ENCODE measurements at regions not wholly inside any gene's neighbourhood (a gene's known extent, or its start where the extent isn't known, plus 50 kb on each side); places are given as distances from the start of the nearest gene placed in this dataset.

DNA sequence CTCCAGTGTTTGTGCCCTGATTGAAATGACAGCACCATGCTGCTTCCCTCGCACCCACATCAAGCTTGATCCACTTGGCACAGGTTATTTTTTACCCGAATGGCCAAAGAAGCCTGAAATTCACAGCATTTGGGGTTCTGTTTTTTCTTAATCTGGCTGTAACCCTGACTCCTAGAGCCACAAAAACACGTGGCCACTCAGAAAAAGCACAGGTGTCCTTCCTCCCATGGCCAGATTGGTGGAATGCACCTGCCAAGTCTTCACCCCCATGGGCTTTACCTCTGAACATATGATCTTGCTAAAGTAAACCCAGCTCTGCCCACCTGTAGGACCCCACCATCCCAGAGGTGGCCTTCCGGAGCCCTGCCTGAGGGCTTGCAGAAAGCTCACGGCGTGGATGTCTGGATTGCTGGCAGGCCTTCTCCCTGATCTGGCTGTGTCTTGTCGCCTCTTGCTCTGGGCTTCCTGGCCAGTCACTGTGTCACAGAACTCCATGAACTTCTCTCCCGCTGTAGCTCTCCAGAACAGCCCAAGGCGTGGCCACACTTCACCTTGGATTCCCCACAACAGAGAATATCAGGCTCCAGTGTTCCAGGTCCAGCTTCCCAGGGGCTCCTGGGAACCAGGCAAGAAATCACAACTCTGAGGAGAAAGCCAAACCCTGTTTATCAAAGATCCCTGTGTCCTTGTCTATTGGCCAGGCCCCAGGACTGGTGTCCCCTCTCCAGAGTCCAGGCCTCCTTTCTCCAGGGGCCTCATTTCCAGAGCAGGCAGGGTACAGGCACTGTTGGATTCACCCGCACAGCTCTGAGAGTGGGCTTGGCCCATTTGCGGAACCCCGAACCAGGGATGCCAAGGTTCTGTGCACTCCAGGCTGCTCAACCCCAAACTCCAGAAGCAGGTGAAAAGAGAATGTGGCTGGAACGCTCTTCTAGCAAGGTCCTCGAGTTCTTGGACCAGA lies 272.5 kb downstream of the SYK start:
- no peak for ATAC-seq (replicated peaks; ENCODE audit: extremely low read depth, poor library complexity, severe bottlenecking)
- peak overlapping the region; percentile 50 for H3K27ac Mint-ChIP-seq (ENCODE audit: low read depth)
- H3K36me3 Mint-ChIP-seq (ENCODE audit: insufficient read depth): peaks cover 1% of the 10 kb centered on the region
- H3K9me3 Mint-ChIP-seq: no peaks in the 10 kb centered on the region
- H3K4me1 Mint-ChIP-seq: peaks cover 29% of the 10 kb centered on the region
- no peak overlapping the region for H3K4me3 Mint-ChIP-seq
- no peak for DNase-seq (ENCODE audit: low spot score in 2 of 2)
- H3K27me3 Mint-ChIP-seq: no peaks in the 10 kb centered on the region

DNA sequence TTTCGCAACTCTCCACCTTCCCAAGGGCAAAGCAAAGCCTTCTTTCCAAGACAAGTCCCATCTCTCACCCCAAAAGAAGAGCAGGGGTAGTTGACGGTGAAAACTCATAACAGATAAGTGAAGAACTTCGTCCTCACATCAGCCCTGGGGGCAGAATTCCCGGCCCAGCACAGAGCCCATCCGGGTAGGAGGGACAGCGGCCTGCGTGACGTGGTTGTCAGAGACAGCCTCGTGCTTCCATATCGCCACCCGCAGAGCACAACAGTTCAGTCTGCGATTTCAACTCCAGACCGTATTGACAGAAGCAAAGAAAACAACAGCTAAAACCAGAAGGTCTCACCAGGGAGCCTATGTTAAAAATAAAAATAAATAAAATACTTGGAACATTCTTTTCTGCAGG lies 273.2 kb downstream of the SYK start:
- ATAC-seq (replicated peaks; ENCODE audit: extremely low read depth, poor library complexity, severe bottlenecking) (no peak), DNase-seq (ENCODE audit: low spot score in 2 of 2) (no peak)
- no peak overlapping the region for H3K4me3 Mint-ChIP-seq
- H3K9me3 Mint-ChIP-seq: no peaks in the 10 kb centered on the region
- no peaks in the 10 kb centered on the region for H3K27me3 Mint-ChIP-seq
- H3K4me1 Mint-ChIP-seq: peaks cover 23% of the 10 kb centered on the region
- H3K27ac Mint-ChIP-seq (ENCODE audit: low read depth): no peak overlapping the region
- peaks cover 1% of the 10 kb centered on the region for H3K36me3 Mint-ChIP-seq (ENCODE audit: insufficient read depth)

DNA sequence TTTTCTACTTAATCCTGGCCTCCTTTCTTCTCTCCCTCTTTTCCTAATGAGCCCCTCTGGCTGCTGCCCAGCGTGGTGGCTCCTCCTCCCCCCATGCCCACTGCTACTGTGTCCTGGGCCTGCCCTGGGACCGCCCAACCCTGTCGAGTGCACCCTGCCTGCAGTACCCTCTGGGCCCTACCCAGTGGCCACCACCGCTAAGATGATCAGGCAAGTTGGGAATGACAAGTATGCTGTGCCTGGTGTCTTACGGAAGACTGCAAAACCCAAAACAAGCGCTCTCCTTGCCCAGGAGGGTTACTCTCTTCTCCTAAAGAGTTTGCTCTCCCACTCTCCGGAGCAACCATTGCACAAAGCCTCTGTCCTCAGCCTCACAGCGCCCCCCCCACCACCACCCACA lies 273.7 kb downstream of the SYK start:
- no peak overlapping the region for H3K27ac Mint-ChIP-seq (ENCODE audit: low read depth)
- ATAC-seq (replicated peaks; ENCODE audit: extremely low read depth, poor library complexity, severe bottlenecking): no peak
- H3K4me1 Mint-ChIP-seq: peaks cover 19% of the 10 kb centered on the region
- H3K27me3 Mint-ChIP-seq: no peaks in the 10 kb centered on the region
- peaks cover 1% of the 10 kb centered on the region for H3K36me3 Mint-ChIP-seq (ENCODE audit: insufficient read depth)
- no peak for DNase-seq (ENCODE audit: low spot score in 2 of 2)
- no peaks in the 10 kb centered on the region for H3K9me3 Mint-ChIP-seq
- H3K4me3 Mint-ChIP-seq: no peak overlapping the region

DNA sequence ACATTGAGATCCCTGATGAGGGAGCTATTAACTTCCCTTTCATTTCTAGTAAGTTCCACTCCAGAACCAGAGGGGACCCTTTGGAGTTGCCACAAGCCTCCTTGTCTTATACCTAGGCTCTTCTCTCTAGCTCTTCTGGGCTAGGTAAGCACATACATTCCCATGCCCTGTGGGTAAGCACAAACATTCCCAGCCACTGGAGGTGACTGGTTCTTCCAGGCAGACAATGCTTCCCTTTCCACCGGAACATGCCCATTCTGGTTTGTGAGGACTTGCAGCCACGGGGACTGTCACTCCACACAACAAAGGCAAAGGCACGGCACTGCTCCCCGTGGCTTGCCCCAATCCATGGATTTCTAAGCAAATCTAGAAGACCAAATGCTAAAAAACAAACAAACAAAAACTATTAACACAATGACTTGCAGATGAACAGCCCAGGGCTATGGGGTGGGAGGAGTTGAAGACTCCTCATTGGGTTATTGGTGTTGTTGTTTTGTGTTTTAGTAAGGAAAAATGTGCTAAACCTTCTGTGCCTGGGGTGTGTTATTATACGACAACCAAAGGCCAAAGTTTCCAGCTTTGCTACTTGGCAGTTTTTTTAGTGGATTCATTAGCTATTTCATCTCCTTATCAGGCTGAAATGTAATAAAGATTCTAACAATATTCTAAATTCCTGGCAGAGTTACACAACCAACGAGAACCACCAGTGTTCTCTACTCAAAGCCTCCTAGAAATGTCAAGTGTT lies 276.2 kb downstream of the SYK start:
- no peak overlapping the region for H3K4me3 Mint-ChIP-seq
- peaks cover 2% of the 10 kb centered on the region for H3K36me3 Mint-ChIP-seq (ENCODE audit: insufficient read depth)
- H3K9me3 Mint-ChIP-seq: no peaks in the 10 kb centered on the region
- H3K27ac Mint-ChIP-seq (ENCODE audit: low read depth): no peak overlapping the region
- H3K4me1 Mint-ChIP-seq: peaks cover 9% of the 10 kb centered on the region
- H3K27me3 Mint-ChIP-seq: no peaks in the 10 kb centered on the region
- DNase-seq (ENCODE audit: low spot score in 2 of 2) (no peak), ATAC-seq (replicated peaks; ENCODE audit: extremely low read depth, poor library complexity, severe bottlenecking) (no peak)

DNA sequence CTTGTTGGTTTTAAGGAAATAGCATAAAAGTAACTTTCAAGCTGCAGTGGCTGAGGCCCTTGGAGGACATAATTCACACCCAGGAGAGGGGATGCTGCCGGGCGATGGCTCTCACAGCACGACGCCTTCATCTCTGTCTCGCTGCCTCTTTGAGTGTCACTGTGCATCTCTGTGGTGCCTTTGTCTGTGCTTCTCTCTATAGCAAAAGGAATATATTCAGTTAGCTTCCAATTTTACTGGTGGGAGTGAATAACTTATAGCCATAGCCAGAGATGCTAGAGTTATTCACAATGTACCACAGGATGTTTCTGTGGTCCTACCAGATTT lies 276.7 kb downstream of the SYK start:
- Mint-ChIP-seq H3K27ac (ENCODE audit: low read depth) (no peak overlapping the region), H3K9me3 (no peaks in the 10 kb centered on the region), H3K27me3 (no peaks in the 10 kb centered on the region), H3K36me3 (ENCODE audit: insufficient read depth) (peaks cover 2% of the 10 kb centered on the region), H3K4me1 (peaks cover 9% of the 10 kb centered on the region), H3K4me3 (no peak overlapping the region)
- DNase-seq (ENCODE audit: low spot score in 2 of 2) (no peak), ATAC-seq (replicated peaks; ENCODE audit: extremely low read depth, poor library complexity, severe bottlenecking) (no peak)

DNA sequence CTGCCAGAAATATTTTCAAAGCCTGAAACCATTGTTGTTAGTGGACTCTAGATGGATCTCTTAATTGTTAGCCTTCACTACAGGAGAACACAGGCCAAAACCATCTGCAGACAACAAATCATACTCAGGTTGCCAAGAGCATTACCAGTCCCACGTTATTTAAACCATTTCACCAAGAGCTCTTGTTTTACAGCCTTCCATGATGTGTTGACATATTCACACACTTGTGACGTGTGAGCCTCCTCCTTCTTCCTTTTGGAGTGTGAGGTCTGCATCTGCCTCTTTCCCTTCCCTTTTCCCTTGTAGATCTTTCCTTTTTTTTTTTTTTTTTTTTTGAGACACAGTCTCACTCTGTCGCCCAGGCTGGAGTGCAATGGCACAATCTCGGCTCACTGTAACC lies 279.0 kb downstream of the AUH start:
- DNase-seq (ENCODE audit: low spot score in 2 of 2): no peak
- peaks cover 4% of the 10 kb centered on the region for H3K36me3 Mint-ChIP-seq (ENCODE audit: insufficient read depth)
- no peak overlapping the region for H3K4me3 Mint-ChIP-seq
- no peak for ATAC-seq (replicated peaks; ENCODE audit: extremely low read depth, poor library complexity, severe bottlenecking)
- H3K4me1 Mint-ChIP-seq: peaks cover 9% of the 10 kb centered on the region
- no peaks in the 10 kb centered on the region for H3K9me3 Mint-ChIP-seq
- no peaks in the 10 kb centered on the region for H3K27me3 Mint-ChIP-seq
- H3K27ac Mint-ChIP-seq (ENCODE audit: low read depth): no peak overlapping the region

DNA sequence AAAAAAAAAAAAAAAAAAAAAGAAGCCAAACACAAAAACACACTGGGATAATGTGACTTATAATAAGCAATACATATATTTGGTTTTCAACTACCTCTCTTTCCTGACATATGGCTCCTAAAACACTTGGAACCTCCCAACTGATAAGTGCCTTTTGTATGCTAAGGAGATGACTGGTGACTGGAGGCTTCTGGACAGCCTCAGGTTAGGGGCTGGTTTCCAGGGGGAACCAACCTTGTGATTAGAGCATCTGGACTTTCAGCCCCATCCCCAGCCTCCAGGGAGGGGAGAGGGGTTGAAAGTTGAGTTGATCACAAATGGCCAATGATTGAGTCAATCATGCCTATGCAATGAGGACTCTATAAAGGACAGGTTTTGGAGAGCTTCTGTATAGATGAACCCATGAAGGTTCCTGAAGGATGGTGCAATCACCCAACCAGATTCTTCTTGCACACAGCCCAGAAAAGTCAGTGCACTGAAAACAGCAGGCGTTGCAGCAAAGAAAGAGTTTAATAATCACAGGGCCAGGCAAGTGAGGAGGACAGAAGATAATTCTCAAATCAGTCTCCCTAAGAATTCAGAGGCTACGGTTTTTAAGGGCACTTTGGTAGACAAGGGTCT lies 276.7 kb downstream of the AUH start:
- no peaks in the 10 kb centered on the region for H3K9me3 Mint-ChIP-seq
- peaks cover 4% of the 10 kb centered on the region for H3K36me3 Mint-ChIP-seq (ENCODE audit: insufficient read depth)
- H3K4me1 Mint-ChIP-seq: peaks cover 5% of the 10 kb centered on the region
- DNase-seq (ENCODE audit: low spot score in 2 of 2) (no peak), ATAC-seq (replicated peaks; ENCODE audit: extremely low read depth, poor library complexity, severe bottlenecking) (no peak)
- H3K27ac Mint-ChIP-seq (ENCODE audit: low read depth): no peak overlapping the region
- no peaks in the 10 kb centered on the region for H3K27me3 Mint-ChIP-seq
- H3K4me3 Mint-ChIP-seq: no peak overlapping the region

DNA sequence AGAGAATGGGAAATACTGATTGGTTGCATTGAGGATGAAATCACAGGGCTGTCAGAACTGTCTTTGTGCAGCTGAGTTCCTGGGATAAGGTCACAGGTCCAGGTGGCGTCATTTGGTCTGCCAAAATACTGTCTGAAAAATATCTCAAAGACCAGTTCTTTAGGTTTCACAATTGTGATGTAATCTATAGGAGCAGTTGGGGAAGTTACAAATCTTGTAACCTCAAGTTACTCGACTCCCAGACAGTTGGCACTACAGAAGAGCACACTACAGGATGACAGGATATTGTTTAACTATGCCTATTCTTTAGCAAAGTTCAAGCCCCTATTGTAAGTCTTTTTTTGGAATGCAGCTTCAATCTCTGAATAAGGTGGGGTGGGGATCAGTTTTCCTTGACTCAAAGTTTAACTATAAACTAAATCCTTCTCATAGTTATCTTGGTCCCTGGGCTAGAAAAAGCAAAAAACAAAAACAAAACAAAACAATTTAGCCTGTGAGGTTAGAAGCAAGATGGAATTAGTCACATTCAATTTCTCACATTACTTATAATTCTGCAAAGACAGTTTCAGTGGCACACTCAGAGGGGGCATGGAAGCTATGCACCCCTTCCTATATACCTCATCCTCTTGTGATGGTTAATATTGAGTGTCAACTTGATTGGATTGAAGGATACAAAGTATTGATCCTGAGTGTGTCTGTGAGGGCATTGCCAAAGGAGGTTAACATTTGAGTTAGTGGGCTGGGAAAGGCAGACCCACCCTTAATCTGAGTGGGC lies 276.0 kb downstream of the AUH start:
- no peaks in the 10 kb centered on the region for H3K27me3 Mint-ChIP-seq
- H3K4me3 Mint-ChIP-seq: no peak overlapping the region
- no peak overlapping the region for H3K27ac Mint-ChIP-seq (ENCODE audit: low read depth)
- H3K4me1 Mint-ChIP-seq: peaks cover 5% of the 10 kb centered on the region
- peaks cover 4% of the 10 kb centered on the region for H3K36me3 Mint-ChIP-seq (ENCODE audit: insufficient read depth)
- ATAC-seq (replicated peaks; ENCODE audit: extremely low read depth, poor library complexity, severe bottlenecking) (no peak), DNase-seq (ENCODE audit: low spot score in 2 of 2) (no peak)
- no peaks in the 10 kb centered on the region for H3K9me3 Mint-ChIP-seq

DNA sequence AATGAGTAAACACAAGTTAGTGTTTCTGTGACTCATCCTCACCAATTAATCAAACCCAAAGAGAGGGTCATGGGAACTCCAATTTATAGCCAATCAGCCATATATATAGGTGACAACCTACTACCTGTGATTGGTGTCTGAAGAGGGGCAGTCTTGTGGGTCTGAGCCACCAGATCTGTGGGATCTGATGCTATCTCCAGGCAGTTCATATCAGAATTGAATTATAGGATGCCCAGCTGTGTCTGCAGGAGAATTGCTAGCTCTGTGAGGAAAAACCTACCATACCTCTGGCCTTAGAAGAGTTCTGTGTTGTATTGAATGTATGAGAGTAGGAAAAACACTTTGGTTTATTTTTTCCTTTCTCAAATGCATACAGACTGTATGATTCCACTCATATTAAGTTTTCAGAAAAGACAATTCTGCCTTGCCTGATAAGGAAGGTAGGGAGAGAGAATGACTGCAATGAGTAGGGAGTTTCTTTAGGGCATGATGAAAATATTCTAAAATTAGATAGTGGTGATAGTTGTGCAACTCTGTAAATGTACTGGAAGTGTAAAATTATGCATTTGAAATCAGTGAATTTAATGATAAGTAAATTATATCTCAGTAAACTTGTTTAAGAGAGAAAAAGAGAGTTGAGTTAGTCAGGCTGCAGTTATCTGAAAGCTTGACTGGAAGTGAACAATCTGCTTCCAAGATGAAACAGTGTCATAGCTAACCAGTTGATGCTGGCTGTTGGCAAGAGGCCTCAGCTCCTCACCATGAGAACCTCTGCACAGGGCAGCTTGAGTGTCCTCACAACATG lies 274.9 kb downstream of the AUH start:
- ATAC-seq (replicated peaks; ENCODE audit: extremely low read depth, poor library complexity, severe bottlenecking) (no peak), DNase-seq (ENCODE audit: low spot score in 2 of 2) (no peak)
- Mint-ChIP-seq H3K27ac (ENCODE audit: low read depth) (no peak overlapping the region), H3K9me3 (no peaks in the 10 kb centered on the region), H3K27me3 (no peaks in the 10 kb centered on the region), H3K4me1 (peaks cover 5% of the 10 kb centered on the region), H3K4me3 (no peak overlapping the region), H3K36me3 (ENCODE audit: insufficient read depth) (peaks cover 4% of the 10 kb centered on the region)

DNA sequence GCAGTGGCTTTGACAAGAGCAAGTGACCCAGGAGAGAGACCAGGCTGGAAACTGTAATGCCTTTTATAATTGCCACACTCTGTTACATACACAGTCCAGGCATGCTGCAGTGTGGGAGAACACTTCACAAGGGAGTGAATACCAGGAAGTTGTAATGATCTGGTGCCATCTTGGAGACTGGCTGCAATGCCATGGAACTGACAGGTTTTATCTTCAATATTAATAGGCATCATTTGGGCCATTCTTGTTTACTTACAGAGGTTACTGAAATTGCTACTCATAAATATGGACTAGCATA lies 274.3 kb downstream of the AUH start:
- Mint-ChIP-seq H3K27ac (ENCODE audit: low read depth) (no peak overlapping the region), H3K27me3 (no peaks in the 10 kb centered on the region), H3K4me1 (peaks cover 5% of the 10 kb centered on the region), H3K9me3 (no peaks in the 10 kb centered on the region), H3K36me3 (ENCODE audit: insufficient read depth) (peaks cover 4% of the 10 kb centered on the region), H3K4me3 (no peak overlapping the region)
- ATAC-seq (replicated peaks; ENCODE audit: extremely low read depth, poor library complexity, severe bottlenecking) (no peak), DNase-seq (ENCODE audit: low spot score in 2 of 2) (no peak)

DNA sequence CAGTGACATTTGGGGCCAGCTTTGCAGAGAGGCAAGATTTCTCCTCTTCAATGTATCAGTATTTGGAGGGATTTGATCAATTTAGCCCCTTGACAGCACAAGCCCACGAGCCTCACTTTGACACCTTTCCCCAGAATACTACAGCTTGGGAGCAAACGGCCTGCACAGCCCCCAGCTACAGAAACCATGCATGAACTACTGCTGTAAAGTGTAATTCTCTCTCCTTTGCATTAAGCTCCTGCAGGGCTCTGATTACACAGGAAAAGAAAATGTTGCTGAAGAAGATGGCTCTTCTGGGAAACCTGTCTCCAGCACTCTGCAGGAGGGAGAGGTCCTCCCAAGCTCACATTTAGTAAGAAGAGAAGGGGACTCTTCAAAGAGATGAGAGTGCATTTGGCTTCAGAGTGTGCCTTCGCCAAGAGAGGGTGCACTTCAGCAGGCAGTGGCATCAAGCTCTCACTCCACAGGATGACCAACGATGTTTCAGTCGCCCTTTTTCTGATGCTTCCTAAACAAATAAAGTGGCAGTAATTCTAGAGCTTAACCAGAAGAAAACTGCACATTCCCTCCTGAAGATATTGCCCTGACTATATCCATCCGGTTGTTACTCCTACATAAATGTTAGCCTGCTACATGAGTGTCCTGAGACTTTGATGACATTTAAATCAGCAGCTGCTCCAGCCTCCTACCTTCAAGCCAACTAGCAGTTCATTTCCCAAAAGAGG lies 272.2 kb downstream of the AUH start:
- Mint-ChIP-seq H3K27ac (ENCODE audit: low read depth) (no peak overlapping the region), H3K36me3 (ENCODE audit: insufficient read depth) (peaks cover 3% of the 10 kb centered on the region), H3K4me1 (peaks cover 5% of the 10 kb centered on the region), H3K9me3 (peaks cover 9% of the 10 kb centered on the region), H3K4me3 (no peak overlapping the region), H3K27me3 (no peaks in the 10 kb centered on the region)
- DNase-seq (ENCODE audit: low spot score in 2 of 2): no peak
- no peak for ATAC-seq (replicated peaks; ENCODE audit: extremely low read depth, poor library complexity, severe bottlenecking)

Measured in central memory CD8-positive, alpha-beta T cell (primary cell).